Astrocyte of the cerebellum (primary cell): ENCODE measurements at regions not wholly inside any gene's neighbourhood (a gene's known extent, or its start where the extent isn't known, plus 50 kb on each side); places are given as distances from the start of the nearest gene placed in this dataset.

ENCODE experiments used
- DNase-seq: peaks from one replicate; pipeline ENCODE4 v3.0.0-alpha.2; 2011; ENCODE audit warnings: low read depth
- H3K4me3 ChIP-seq: 2 replicates; pipeline ENCODE4 v1.5.1; 2011; ENCODE audit warnings: mild to moderate bottlenecking, low read depth, low read length, moderate library complexity
- CTCF ChIP-seq: IDR thresholded peaks from 2 replicates; pipeline ENCODE4 v1.5.1; 2012; ENCODE audit warnings: low read length, low read depth, moderate library complexity, mild to moderate bottlenecking; ENCODE audit errors: missing control alignments
- in situ Hi-C: cut with HindIII; loops from 2 replicates; pipeline ENCODE4 v1.10.0; 2017; ENCODE audit warnings: low sequenced_read_pairs

- DNase-seq, result no peak
- TF ChIP-seq CTCF, result no peak
- no peak overlapping the region for H3K4me3 ChIP-seq
- in situ Hi-C loops, result no loop called here
Observed at GRCh38 chr1:38173848-38174247, 127.3 kb upstream of the POU3F1 start.

GRCh38 chr1:38173157-38173831, 126.7 kb upstream of the POU3F1 start:
- no peak for TF ChIP-seq CTCF
- in situ Hi-C loops, result no loop called here
- H3K4me3 ChIP-seq, result no peak overlapping the region
- DNase-seq, result no peak

GRCh38 chr1:38169121-38169520, 122.5 kb upstream of the POU3F1 start:
- no peak for DNase-seq
- TF ChIP-seq CTCF, result no peak
- H3K4me3 ChIP-seq, result no peak overlapping the region
- in situ Hi-C loops, result no loop called here

GRCh38 chr1:38168365-38168764, 121.8 kb upstream of the POU3F1 start:
- no peak overlapping the region for H3K4me3 ChIP-seq
- no peak for DNase-seq
- no peak for TF ChIP-seq CTCF
- in situ Hi-C loops, result no loop called here

- no peak for DNase-seq
- H3K4me3 ChIP-seq, result no peak overlapping the region
- in situ Hi-C loops, result no loop called here
- no peak for TF ChIP-seq CTCF
Observed at GRCh38 chr1:38166461-38166860, 119.9 kb upstream of the POU3F1 start.

- in situ Hi-C loops, result no loop called here
- DNase-seq, result no peak
- no peak overlapping the region for H3K4me3 ChIP-seq
Observed at GRCh38 chr1:38153778-38154470, 107.3 kb upstream of the POU3F1 start.

More at GRCh38 chr1:38153778-38154470, 107.3 kb upstream of the POU3F1 start:
- TF ChIP-seq CTCF, result no peak
